Spleen (tissue), 11 donors: ENCODE measurements at regions not wholly inside any gene's neighbourhood (a gene's known extent, or its start where the extent isn't known, plus 50 kb on each side); places are given as distances from the start of the nearest gene placed in this dataset.

Experiments used
- DNase-seq: peaks from one replicate; pipeline ENCODE4 v3.0.0-alpha.2; 2020
- H3K27ac ChIP-seq, 8 donors: fragments of 200-600 bp; sonication (generic) in 7 of 8; 1 replicate in 4 of 8; 2 replicates in 4 of 8; pipeline versions ENCODE4 v1.5.0 to v1.8.0; 2016 to 2021; ENCODE audit warnings: inconsistent platforms in 4 of 8, mild to moderate bottlenecking in 4 of 8, moderate library complexity in 1 of 8
- H3K27me3 ChIP-seq, 7 donors: fragments of 200-600 bp; sonication (generic) in 6 of 7; replicated peaks in 1 of 7; 1 replicate in 4 of 7; 2 replicates in 3 of 7; pipeline versions ENCODE4 v1.5.0 to v1.8.0; 2016 to 2021; ENCODE audit warnings: inconsistent platforms in 3 of 7, mild to moderate bottlenecking in 1 of 7
- H3K36me3 ChIP-seq, 6 donors: fragments of 200-600 bp; sonication (generic) in 5 of 6; 1 replicate in 4 of 6; 2 replicates in 2 of 6; pipeline versions ENCODE4 v1.5.0 to v1.8.0; 2016 to 2021; ENCODE audit warnings: inconsistent platforms in 2 of 6
- H3K4me1 ChIP-seq, 6 donors: fragments of 200-600 bp; sonication (generic) in 5 of 6; 1 replicate in 3 of 6; 2 replicates in 3 of 6; pipeline versions ENCODE4 v1.5.0 to v1.8.0; 2016 to 2021; ENCODE audit warnings: inconsistent platforms in 3 of 6
- H3K4me3 ChIP-seq, 8 donors: fragments of 200-600 bp; sonication (generic) in 7 of 8; 1 replicate in 4 of 8; 2 replicates in 4 of 8; pipeline versions ENCODE4 v1.5.0 to v1.8.0; 2016 to 2021; ENCODE audit warnings: inconsistent platforms in 4 of 8, mild to moderate bottlenecking in 4 of 8, moderate library complexity in 2 of 8
- H3K9me3 ChIP-seq, 8 donors: fragments of 200-600 bp; sonication (generic) in 7 of 8; 1 replicate in 4 of 8; 2 replicates in 4 of 8; pipeline versions ENCODE4 v1.5.0 to v1.8.0; 2016 to 2021; ENCODE audit warnings: inconsistent platforms in 4 of 8
- POLR2A ChIP-seq, 3 donors: fragments of 450-650 bp; IDR thresholded peaks; one replicate each; pipeline ENCODE4 v1.5.1; 2017; ENCODE audit warnings: antibody characterized with exemption in 3 of 3, mild to moderate bottlenecking in 1 of 3
- POLR2AphosphoS5 ChIP-seq, 3 donors: sonication (generic); formaldehyde crosslinking; IDR thresholded peaks; one replicate each; pipeline ENCODE4 v1.5.1; 2017; ENCODE audit warnings: antibody characterized with exemption in 3 of 3
- WGBS, 5 donors: extraction: QIAGEN DNeasy Blood & Tissue Kit in 3 of 5; methylation state at CpG; one replicate each; pipeline versions ENCODE4 v1.1.5 to v1.1.7; 2013 to 2018; 5-methylcytosine and 5-hydroxymethylcytosine counted together
- intact Hi-C: fragments of 100-400 bp; cut with DNase I; formaldehyde crosslinking; loops from one replicate; pipeline ENCODE4 v1.15.0; 2023; ENCODE audit warnings: low total_unique reads
- small RNA-seq, 4 donors: library from RNA; depleted of rRNA; stranded (forward); fragments of <200 nt; gene quantifications; one replicate each; pipeline ENCODE3, GENCODE V24; 2016
- TF ChIP-seq, protein P1 (sequence below), 11 experiments: fragments of 200-600 bp in 7 of 11; fragments of 450-650 bp in 4 of 11; sonication (generic) in 4 of 11; IDR thresholded peaks in 8 of 11; conservative IDR thresholded peaks in 3 of 11; 1 replicate in 7 of 11; 2 replicates in 4 of 11; pipeline versions ENCODE4 v1.4.0 to v1.8.0; 2016 to 2021; ENCODE audit warnings: antibody characterized with exemption in 11 of 11, inconsistent platforms in 4 of 11, mild to moderate bottlenecking in 1 of 11
- donor health status: healthy with polysubstance abuse.
- donor health status: DM: no; HTN: no; CAD: no; lungs with moderate emphysema.
- donor health status: DM: no; HTN: no; CAD: no.
- donor health status: Bipolar disorder and iron deficiency.
- donor health status: healthy.
- donor health status: DM: no; HTN: no; CAD: no.
- donor health status: DM: yes; HTN: yes; CAD: no.

DNA sequence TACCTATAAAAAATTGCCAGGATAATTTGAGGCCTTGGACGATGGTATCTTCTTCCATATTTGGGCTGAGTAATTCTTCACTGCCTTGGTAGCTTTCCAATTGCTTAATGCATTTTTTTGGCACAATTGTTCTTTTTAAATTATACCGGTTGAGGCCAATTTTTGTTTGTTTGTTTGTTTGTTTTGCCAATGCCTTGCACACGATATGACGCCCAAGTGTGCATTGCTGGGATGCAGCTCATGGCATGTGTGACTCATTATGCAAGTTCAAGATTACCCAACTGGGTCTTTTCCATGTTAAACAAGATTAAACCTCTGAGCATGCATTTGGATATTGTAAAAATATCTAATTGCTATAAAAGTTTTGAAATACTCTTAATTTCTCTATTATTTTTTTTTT is 71.1 kb upstream of the KCNIP4 start:
- Histone ChIP-seq H3K36me3 (no peaks in the 10 kb centered on the region), H3K9me3 (peaks cover 0 to 12% (median 0%) of the 10 kb centered on the region in 8 donors), H3K4me1 (no peaks in the 10 kb centered on the region), H3K4me3 (no peak overlapping the region), H3K27ac (no peak overlapping the region), H3K27me3 (no peaks in the 10 kb centered on the region)
- TF ChIP-seq POLR2A (IDR thresholded peaks at IDR 0.05) (no peak), POLR2AphosphoS5 (IDR thresholded peaks at IDR 0.05) (no peak)
- TF ChIP-seq, protein P1, sequence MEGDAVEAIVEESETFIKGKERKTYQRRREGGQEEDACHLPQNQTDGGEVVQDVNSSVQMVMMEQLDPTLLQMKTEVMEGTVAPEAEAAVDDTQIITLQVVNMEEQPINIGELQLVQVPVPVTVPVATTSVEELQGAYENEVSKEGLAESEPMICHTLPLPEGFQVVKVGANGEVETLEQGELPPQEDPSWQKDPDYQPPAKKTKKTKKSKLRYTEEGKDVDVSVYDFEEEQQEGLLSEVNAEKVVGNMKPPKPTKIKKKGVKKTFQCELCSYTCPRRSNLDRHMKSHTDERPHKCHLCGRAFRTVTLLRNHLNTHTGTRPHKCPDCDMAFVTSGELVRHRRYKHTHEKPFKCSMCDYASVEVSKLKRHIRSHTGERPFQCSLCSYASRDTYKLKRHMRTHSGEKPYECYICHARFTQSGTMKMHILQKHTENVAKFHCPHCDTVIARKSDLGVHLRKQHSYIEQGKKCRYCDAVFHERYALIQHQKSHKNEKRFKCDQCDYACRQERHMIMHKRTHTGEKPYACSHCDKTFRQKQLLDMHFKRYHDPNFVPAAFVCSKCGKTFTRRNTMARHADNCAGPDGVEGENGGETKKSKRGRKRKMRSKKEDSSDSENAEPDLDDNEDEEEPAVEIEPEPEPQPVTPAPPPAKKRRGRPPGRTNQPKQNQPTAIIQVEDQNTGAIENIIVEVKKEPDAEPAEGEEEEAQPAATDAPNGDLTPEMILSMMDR (IDR thresholded peaks at IDR 0.05 in 8 of 11, conservative IDR thresholded peaks at IDR 0.05 in 3 of 11), result no peak
- WGBS, 5 donors, result 75 to 88% (median 79%) methylated on average over 4 of the region's 4 CpGs
- intact Hi-C loops, result no loop called here
- no peak for DNase-seq

DNA sequence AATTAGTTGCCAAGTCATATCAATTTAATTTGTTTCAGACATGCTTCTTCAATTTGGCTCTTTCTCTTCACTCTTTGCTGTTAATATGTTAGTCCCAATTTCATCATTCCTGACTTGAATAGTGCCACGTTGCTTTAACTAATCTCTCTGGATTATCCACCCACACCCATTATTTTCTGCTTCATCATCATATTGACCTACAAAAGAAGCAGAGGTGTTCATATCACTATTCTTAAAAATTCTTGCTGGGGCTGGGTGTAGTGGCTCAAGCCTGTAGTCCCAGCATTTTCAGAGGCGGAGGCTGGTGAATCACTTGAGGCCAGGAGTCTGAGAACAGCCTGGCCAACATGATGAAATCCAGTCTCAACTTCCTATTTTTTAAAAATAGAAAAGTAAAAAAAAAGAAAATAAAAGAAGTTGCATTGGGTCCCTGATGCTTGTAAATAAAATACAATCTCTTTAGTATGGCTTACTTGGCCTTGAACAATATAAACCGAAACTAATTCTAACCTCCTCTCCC is 65.7 kb upstream of the KCNIP4 start:
- DNase-seq, result no peak
- intact Hi-C loops, result no loop called here
- Histone ChIP-seq H3K4me1 (no peaks in the 10 kb centered on the region), H3K4me3 (no peak overlapping the region), H3K27ac (no peak overlapping the region), H3K36me3 (no peaks in the 10 kb centered on the region), H3K9me3 (no peaks in the 10 kb centered on the region), H3K27me3 (no peaks in the 10 kb centered on the region)
- TF ChIP-seq POLR2A (IDR thresholded peaks at IDR 0.05) (no peak), POLR2AphosphoS5 (IDR thresholded peaks at IDR 0.05) (no peak)
- TF ChIP-seq, protein P1 (IDR thresholded peaks at IDR 0.05 in 8 of 11, conservative IDR thresholded peaks at IDR 0.05 in 3 of 11), result no peak
- WGBS, 5 donors, result 52 to 67% (median 55%) methylated on average over 3 of the region's 3 CpGs

DNA sequence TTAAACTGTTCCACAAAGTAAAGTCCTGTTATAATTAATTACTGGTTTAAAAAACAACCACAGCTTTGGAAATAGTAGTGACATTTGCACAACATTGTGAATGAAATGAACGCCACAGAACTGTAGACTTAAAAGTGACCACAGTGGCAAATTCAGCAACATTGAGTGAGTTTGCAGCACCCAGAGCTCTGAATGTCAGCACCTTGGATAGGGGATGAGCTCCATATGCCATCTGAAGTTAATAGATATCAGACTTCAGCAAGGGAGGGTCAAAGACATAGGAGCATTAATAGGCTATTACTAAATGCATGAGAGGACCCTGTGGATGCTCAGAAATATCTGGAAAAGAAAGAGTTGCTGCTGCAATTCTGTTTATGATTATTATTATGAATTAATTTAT is 55.3 kb upstream of the KCNIP4 start:
- Histone ChIP-seq H3K36me3 (no peaks in the 10 kb centered on the region), H3K4me3 (no peak overlapping the region), H3K27me3 (no peaks in the 10 kb centered on the region), H3K9me3 (peaks cover 0 to 16% (median 5%) of the 10 kb centered on the region in 8 donors), H3K27ac (no peak overlapping the region), H3K4me1 (no peaks in the 10 kb centered on the region)
- DNase-seq, result no peak
- WGBS, 5 donors, result 71 to 83% (median 78%) methylated on average over 1 of the region's 1 CpG
- TF ChIP-seq POLR2AphosphoS5 (IDR thresholded peaks at IDR 0.05), result no peak
- TF ChIP-seq POLR2A (IDR thresholded peaks at IDR 0.05), result no peak
- TF ChIP-seq, protein P1 (IDR thresholded peaks at IDR 0.05 in 8 of 11, conservative IDR thresholded peaks at IDR 0.05 in 3 of 11), result no peak
- intact Hi-C loops, result no loop called here

Small RNA genes lying in the stretch of these regions (small RNA-seq; reads per million reads assigned to genes)
- 0 reads per million in 4 donors for gene RNU6-420P
